H9 (cell line): ENCODE measurements at regions not wholly inside any gene's neighbourhood (a gene's known extent, or its start where the extent isn't known, plus 50 kb on each side); places are given as distances from the start of the nearest gene placed in this dataset.

Experiments
- DNase-seq: peaks from one replicate; pipeline ENCODE4 v3.0.0-alpha.2; 2017
- H2AFZ ChIP-seq: one replicate; pipeline ENCODE4 v1.6.1; 2013; ENCODE audit warnings: mild to moderate bottlenecking, low read length, control low read depth, moderate library complexity
- H2AK5ac ChIP-seq: 2 replicates; pipeline ENCODE4 v1.6.1; 2013; ENCODE audit warnings: low read length, control low read depth, mixed read lengths; ENCODE audit not compliant: insufficient read length
- H2BK120ac ChIP-seq: one replicate; pipeline ENCODE4 v1.6.1; 2013; ENCODE audit warnings: low read depth, mild to moderate bottlenecking, low read length, control low read depth, inconsistent platforms; ENCODE audit not compliant: poor library complexity, severe bottlenecking
- H2BK12ac ChIP-seq: 2 replicates; pipeline ENCODE4 v1.6.1; 2013; ENCODE audit warnings: low read length, control low read depth, mixed read lengths, low read depth; ENCODE audit not compliant: insufficient read length
- H2BK15ac ChIP-seq: 2 replicates; pipeline ENCODE4 v1.6.1; 2013; ENCODE audit warnings: low read depth, low read length, control low read depth
- H2BK20ac ChIP-seq: one replicate; pipeline ENCODE4 v1.6.1; 2013; ENCODE audit warnings: low read depth, mild to moderate bottlenecking, low read length, control low read depth, inconsistent platforms; ENCODE audit not compliant: poor library complexity, severe bottlenecking
- H2BK5ac ChIP-seq: 2 replicates; pipeline ENCODE4 v1.6.1; 2013; ENCODE audit warnings: low read length, control low read depth, mixed read lengths; ENCODE audit not compliant: insufficient read length
- H3K14ac ChIP-seq: 2 replicates; pipeline ENCODE4 v1.6.1; 2013; ENCODE audit warnings: low read length, control low read depth; ENCODE audit not compliant: insufficient read depth
- H3K18ac ChIP-seq: 2 replicates; pipeline ENCODE4 v1.6.1; 2013; ENCODE audit warnings: low read depth, mild to moderate bottlenecking, mixed read lengths, low read length, control low read depth; ENCODE audit not compliant: insufficient read length
- H3K23ac ChIP-seq: 2 replicates; pipeline ENCODE4 v1.6.1; 2013; ENCODE audit warnings: low read length, control low read depth, mixed read lengths, low read depth; ENCODE audit not compliant: insufficient read length
- H3K23me2 ChIP-seq: 2 replicates; pipeline ENCODE4 v1.6.1; 2013; ENCODE audit warnings: low read depth, mild to moderate bottlenecking, mixed read lengths, low read length, control low read depth; ENCODE audit not compliant: insufficient read length, poor library complexity, severe bottlenecking
- H3K27ac ChIP-seq: 2 replicates; pipeline ENCODE4 v1.5.1; 2013; ENCODE audit warnings: low read length, control low read depth, mixed read lengths, low read depth; ENCODE audit not compliant: insufficient read length
- H3K27me3 ChIP-seq: 2 replicates; pipeline ENCODE4 v1.6.1; 2013; ENCODE audit warnings: low read length, control low read depth, inconsistent platforms; ENCODE audit not compliant: insufficient read depth
- H3K4ac ChIP-seq: 2 replicates; pipeline ENCODE4 v1.6.1; 2013; ENCODE audit warnings: low read depth, mild to moderate bottlenecking, control low read depth, inconsistent platforms, low read length, moderate library complexity
- H3K4me1 ChIP-seq: 2 replicates; pipeline ENCODE4 v1.6.1; 2013; ENCODE audit warnings: low read length, control low read depth, inconsistent platforms; ENCODE audit not compliant: insufficient read depth
- H3K4me2 ChIP-seq: 2 replicates; pipeline ENCODE4 v1.6.1; 2013; ENCODE audit warnings: low read length, control low read depth, mixed read lengths; ENCODE audit not compliant: insufficient read length, insufficient read depth
- H3K56ac ChIP-seq: 2 replicates; pipeline ENCODE4 v1.6.1; 2013; ENCODE audit warnings: low read depth, mild to moderate bottlenecking, mixed read lengths, low read length, control low read depth; ENCODE audit not compliant: insufficient read length
- H3K79me1 ChIP-seq: 2 replicates; pipeline ENCODE4 v1.6.1; 2013; ENCODE audit warnings: low read depth, mild to moderate bottlenecking, moderate library complexity, low read length, control low read depth, inconsistent platforms; ENCODE audit not compliant: insufficient read depth, poor library complexity, severe bottlenecking
- H3K79me2 ChIP-seq: 2 replicates; pipeline ENCODE4 v1.6.1; 2013; ENCODE audit warnings: low read length, control low read depth, inconsistent platforms; ENCODE audit not compliant: insufficient read depth
- H3K9ac ChIP-seq: 2 replicates; pipeline ENCODE4 v1.6.1; 2013; ENCODE audit warnings: low read length, control low read depth, mixed read lengths; ENCODE audit not compliant: insufficient read length; ENCODE audit errors: extremely low read depth
- H3K9me3 ChIP-seq: one replicate; pipeline ENCODE4 v1.6.1; 2013; ENCODE audit warnings: low read depth, low read length, inconsistent platforms; ENCODE audit not compliant: control insufficient read depth
- H3T11ph ChIP-seq: one replicate; pipeline ENCODE4 v1.6.1; 2013; ENCODE audit warnings: mild to moderate bottlenecking, low read length, control low read depth, inconsistent platforms
- H4K20me1 ChIP-seq: one replicate; pipeline ENCODE4 v1.6.1; 2013; ENCODE audit not compliant: control insufficient read depth, insufficient read length, insufficient read depth
- H4K5ac ChIP-seq: 2 replicates; pipeline ENCODE4 v1.6.1; 2013; ENCODE audit warnings: low read depth, mild to moderate bottlenecking, mixed read lengths, low read length, control low read depth; ENCODE audit not compliant: insufficient read length
- H4K8ac ChIP-seq: replicated peaks from 2 replicates; pipeline ENCODE4 v1.6.1; 2013; ENCODE audit warnings: low read length, control low read depth, mixed read lengths, low read depth; ENCODE audit not compliant: insufficient read length
- H4K91ac ChIP-seq: 2 replicates; pipeline ENCODE4 v1.6.1; 2013; ENCODE audit warnings: low read depth, mild to moderate bottlenecking, moderate library complexity, mixed read lengths, low read length, control low read depth; ENCODE audit not compliant: insufficient read length
- H3K27ac Mint-ChIP-seq, 3 experiments: 2 replicates in 2 of 3; 3 replicates in 1 of 3; pipeline ENCODE4 v1.8.0; 2020 to 2021; ENCODE audit warnings: mixed read lengths in 3 of 3, mild to moderate bottlenecking in 1 of 3, moderate library complexity in 1 of 3
- H3K27me3 Mint-ChIP-seq: 2 replicates; pipeline ENCODE4 v1.8.0; 2021; ENCODE audit warnings: low read depth, mild to moderate bottlenecking, moderate library complexity, mixed read lengths
- H3K36me3 Mint-ChIP-seq, 3 experiments: 2 replicates in 2 of 3; 3 replicates in 1 of 3; pipeline ENCODE4 v1.8.0; 2020 to 2021; ENCODE audit warnings: low read depth in 3 of 3, mixed read lengths in 3 of 3; ENCODE audit not compliant: insufficient read depth in 1 of 3
- H3K4me1 Mint-ChIP-seq, 2 experiments: 2 replicates each; pipeline ENCODE4 v1.8.0; 2020; ENCODE audit warnings: mixed read lengths in 2 of 2
- H3K4me3 Mint-ChIP-seq, 2 experiments: 2 replicates in 1 of 2; 3 replicates in 1 of 2; pipeline ENCODE4 v1.8.0; 2020 to 2021; ENCODE audit warnings: mild to moderate bottlenecking in 2 of 2, mixed read lengths in 2 of 2, moderate library complexity in 1 of 2
- H3K9me3 Mint-ChIP-seq, 2 experiments: 2 replicates in 1 of 2; 3 replicates in 1 of 2; pipeline ENCODE4 v1.8.0; 2020; ENCODE audit warnings: mild to moderate bottlenecking in 2 of 2, mixed read lengths in 2 of 2, moderate library complexity in 1 of 2
- WGBS: extraction: QIAGEN DNeasy Blood & Tissue Kit; methylation state at CpG from one replicate; pipeline ENCODE4 v1.1.7; 2013; ENCODE audit warnings: missing lambda C conversion rate, low lambda C conversion rate, mixed read lengths; ENCODE audit not compliant: insufficient read length; ENCODE audit errors: extremely low coverage; 5-methylcytosine and 5-hydroxymethylcytosine counted together
- TF ChIP-seq, protein P1 (sequence below): fragments of 200-600 bp; sonication (generic); conservative IDR thresholded peaks from 3 replicates; pipeline ENCODE4 v1.8.0; 2021; ENCODE audit warnings: antibody characterized with exemption, mild to moderate bottlenecking

DNA sequence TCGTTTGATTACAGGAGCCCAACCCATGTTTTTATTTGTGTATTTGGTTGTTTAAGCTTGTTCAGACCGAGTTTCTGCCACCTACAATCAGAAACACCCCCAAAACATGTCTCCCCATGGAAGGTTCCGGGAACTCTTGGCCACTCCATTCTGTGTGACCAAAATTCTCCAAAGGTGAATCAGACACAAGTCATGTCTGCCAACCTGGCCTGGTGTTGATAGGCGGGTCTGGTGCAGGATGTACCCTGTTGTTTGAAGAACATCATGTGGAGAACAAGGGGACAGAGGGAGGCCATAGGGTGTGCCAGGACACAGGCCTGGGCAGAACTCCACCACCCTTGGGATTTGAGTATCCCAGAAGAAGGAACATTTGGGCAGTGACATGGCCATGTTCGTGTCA lies 147.1 kb upstream of the MYL2 start:
- no peak overlapping the region for H3K4me3 Mint-ChIP-seq
- H3K14ac ChIP-seq, result no peak overlapping the region

More for the DNA sequence above, 147.1 kb upstream of the MYL2 start:
- Histone ChIP-seq H3K79me2 (no peaks in the 10 kb centered on the region), H3K9ac (no peak overlapping the region), H3K9me3 (no peaks in the 10 kb centered on the region), H4K91ac (no peak overlapping the region), H3K4me1 (no peaks in the 10 kb centered on the region), H3K79me1 (peaks cover 3% of the 10 kb centered on the region), H3K23ac (no peak overlapping the region), H3K18ac (no peak overlapping the region), H2BK12ac (no peak overlapping the region), H2BK20ac (no peak overlapping the region), H4K8ac (no peak overlapping the region), H2AFZ (no peak overlapping the region), H2AK5ac (no peak overlapping the region), H3K4me2 (no peak overlapping the region), H4K20me1 (no peaks in the 10 kb centered on the region), H3T11ph (no peak overlapping the region), H3K56ac (no peak overlapping the region), H3K27me3 (no peaks in the 10 kb centered on the region; the same call in 1 of the 2 replicates), H2BK5ac (no peak overlapping the region), H2BK120ac (no peak overlapping the region), H3K23me2 (no peaks in the 10 kb centered on the region), H3K4ac (no peak overlapping the region; the same call in 1 of the 2 replicates), H3K27ac (no peak overlapping the region), H2BK15ac (no peak overlapping the region), H4K5ac (no peak overlapping the region)
- H3K36me3 Mint-ChIP-seq, result no peaks in the 10 kb centered on the region; a peak in 2 of 7 replicates
- H3K9me3 Mint-ChIP-seq, result no peaks in the 10 kb centered on the region
- no peak for DNase-seq
- peaks cover 20 to 44% of the 10 kb centered on the region in 2 experiments for H3K4me1 Mint-ChIP-seq
- no peaks in the 10 kb centered on the region; the same call in 1 of the 2 replicates for H3K27me3 Mint-ChIP-seq
- H3K27ac Mint-ChIP-seq, result no peak overlapping the region; a peak in 1 of 7 replicates
- WGBS, result no CpG with 5 or more reads among the region's 5 CpGs
- TF ChIP-seq, protein P1, sequence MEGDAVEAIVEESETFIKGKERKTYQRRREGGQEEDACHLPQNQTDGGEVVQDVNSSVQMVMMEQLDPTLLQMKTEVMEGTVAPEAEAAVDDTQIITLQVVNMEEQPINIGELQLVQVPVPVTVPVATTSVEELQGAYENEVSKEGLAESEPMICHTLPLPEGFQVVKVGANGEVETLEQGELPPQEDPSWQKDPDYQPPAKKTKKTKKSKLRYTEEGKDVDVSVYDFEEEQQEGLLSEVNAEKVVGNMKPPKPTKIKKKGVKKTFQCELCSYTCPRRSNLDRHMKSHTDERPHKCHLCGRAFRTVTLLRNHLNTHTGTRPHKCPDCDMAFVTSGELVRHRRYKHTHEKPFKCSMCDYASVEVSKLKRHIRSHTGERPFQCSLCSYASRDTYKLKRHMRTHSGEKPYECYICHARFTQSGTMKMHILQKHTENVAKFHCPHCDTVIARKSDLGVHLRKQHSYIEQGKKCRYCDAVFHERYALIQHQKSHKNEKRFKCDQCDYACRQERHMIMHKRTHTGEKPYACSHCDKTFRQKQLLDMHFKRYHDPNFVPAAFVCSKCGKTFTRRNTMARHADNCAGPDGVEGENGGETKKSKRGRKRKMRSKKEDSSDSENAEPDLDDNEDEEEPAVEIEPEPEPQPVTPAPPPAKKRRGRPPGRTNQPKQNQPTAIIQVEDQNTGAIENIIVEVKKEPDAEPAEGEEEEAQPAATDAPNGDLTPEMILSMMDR, result no peak
